ENCODE measurements at regions not wholly inside any gene's neighbourhood (a gene's known extent, or its start where the extent isn't known, plus 50 kb on each side); places are given as distances from the start of the nearest gene placed in this dataset.
A peak's percentile ranks its signal among the peaks of the same experiment; 100 is the strongest.

DNA sequence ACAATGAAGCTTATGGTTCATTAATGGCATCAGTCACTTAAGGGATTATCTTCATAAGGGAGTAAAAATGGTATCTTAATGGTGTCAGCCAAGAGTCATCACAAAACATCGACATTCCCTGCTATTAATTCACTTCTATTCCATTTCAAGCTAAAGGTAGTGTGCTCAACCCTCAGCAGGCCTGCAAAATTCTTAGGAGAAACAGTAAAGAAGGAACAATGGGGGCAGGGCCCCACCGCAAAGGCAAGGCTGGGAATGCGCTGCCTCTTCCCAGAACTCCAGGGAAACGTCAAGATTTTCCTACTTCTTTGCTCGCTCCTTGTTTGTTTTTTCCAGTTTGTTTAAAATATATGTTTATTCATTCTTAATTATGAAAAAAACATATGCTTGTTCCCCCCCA is 187.3 kb upstream of the TSC22D2 start:
- POLR2A ChIA-PET (ENCODE audit: low non-redundant PET), result no interaction called here

DNA sequence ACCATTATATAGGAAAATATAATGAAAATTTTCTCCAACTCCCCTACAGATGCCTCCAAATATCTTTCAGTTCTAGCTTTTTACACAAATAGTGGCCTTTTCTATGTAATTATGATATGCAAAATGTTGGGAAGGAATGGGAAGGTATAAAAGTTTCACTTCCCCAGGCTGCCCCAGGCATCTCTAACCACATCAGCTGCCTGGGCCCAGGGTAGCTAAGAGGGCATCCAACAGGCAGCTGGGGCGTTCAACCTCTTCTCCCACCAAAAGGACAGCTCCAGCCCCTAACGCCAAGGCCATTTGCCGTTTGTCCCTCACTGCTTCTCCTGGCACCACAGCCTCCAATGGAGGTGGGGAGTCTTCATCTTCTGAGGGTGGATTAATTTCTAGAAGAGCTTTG is 188.1 kb upstream of the TSC22D2 start:
- BruUV-seq (replicated peaks), result no TSS peak
- TF ChIP-seq, protein P1, sequence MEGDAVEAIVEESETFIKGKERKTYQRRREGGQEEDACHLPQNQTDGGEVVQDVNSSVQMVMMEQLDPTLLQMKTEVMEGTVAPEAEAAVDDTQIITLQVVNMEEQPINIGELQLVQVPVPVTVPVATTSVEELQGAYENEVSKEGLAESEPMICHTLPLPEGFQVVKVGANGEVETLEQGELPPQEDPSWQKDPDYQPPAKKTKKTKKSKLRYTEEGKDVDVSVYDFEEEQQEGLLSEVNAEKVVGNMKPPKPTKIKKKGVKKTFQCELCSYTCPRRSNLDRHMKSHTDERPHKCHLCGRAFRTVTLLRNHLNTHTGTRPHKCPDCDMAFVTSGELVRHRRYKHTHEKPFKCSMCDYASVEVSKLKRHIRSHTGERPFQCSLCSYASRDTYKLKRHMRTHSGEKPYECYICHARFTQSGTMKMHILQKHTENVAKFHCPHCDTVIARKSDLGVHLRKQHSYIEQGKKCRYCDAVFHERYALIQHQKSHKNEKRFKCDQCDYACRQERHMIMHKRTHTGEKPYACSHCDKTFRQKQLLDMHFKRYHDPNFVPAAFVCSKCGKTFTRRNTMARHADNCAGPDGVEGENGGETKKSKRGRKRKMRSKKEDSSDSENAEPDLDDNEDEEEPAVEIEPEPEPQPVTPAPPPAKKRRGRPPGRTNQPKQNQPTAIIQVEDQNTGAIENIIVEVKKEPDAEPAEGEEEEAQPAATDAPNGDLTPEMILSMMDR (conservative IDR thresholded peaks at IDR 0.05; ENCODE audit: low read depth, low read length), result no peak
- no peak for TF ChIP-seq EZH2 (IDR thresholded peaks at IDR 0.05; ENCODE audit: borderline replicate concordance, low read depth, low read length, poor library complexity, severe bottlenecking)
- POLR2A ChIA-PET (ENCODE audit: low non-redundant PET), result no interaction called here
- DNase-seq (ENCODE audit: low spot score), result no peak
- Histone ChIP-seq H3K4me1 (ENCODE audit: insufficient read depth, low read length, poor library complexity, severe bottlenecking) (peaks cover 30% of the 10 kb centered on the region), H3K4me3 (ENCODE audit: low read depth, low read length, poor library complexity, severe bottlenecking) (no peak overlapping the region), H3K27ac (ENCODE audit: low read depth, low read length, poor library complexity, severe bottlenecking) (no peak overlapping the region), H3K9me3 (ENCODE audit: low read depth, low read length, poor library complexity, severe bottlenecking) (peaks cover 5% of the 10 kb centered on the region), H3K27me3 (replicated peaks; ENCODE audit: insufficient read depth, low read depth, low read length, poor library complexity) (no peaks in the 10 kb centered on the region), H3K36me3 (ENCODE audit: insufficient read depth, low read length, poor library complexity, severe bottlenecking) (no peaks in the 10 kb centered on the region)
- intact Hi-C loops (cut with micrococcal nuclease; ENCODE audit: unreplicated experiment), result loop anchor here (5.0 to 10.0 kb wide), 2 partner anchors 343 to 725 kb away; no protein-coding TSS in a partner anchor
- CTCF ChIA-PET, result interaction anchor here (0.6 to 1.3 kb wide), 4 partner anchors 112 to 282 kb away, joined by 3 to 6 read pairs (median 5); no protein-coding TSS in a partner anchor

More for the DNA sequence above, 187.3 kb upstream of the TSC22D2 start:
- intact Hi-C loops (cut with micrococcal nuclease; ENCODE audit: unreplicated experiment), result loop anchor here (1.0 to 10.0 kb wide), 4 partner anchors 253 to 726 kb away; no protein-coding TSS in a partner anchor
- H3K4me1 ChIP-seq (ENCODE audit: insufficient read depth, low read length, poor library complexity, severe bottlenecking), result peaks cover 24% of the 10 kb centered on the region
- peak; percentile 40 for DNase-seq (ENCODE audit: low spot score)
- H3K9me3 ChIP-seq (ENCODE audit: low read depth, low read length, poor library complexity, severe bottlenecking), result peaks cover 5% of the 10 kb centered on the region
- no peaks in the 10 kb centered on the region for H3K27me3 ChIP-seq (replicated peaks; ENCODE audit: insufficient read depth, low read depth, low read length, poor library complexity)
- TF ChIP-seq, protein P1 (conservative IDR thresholded peaks at IDR 0.05; ENCODE audit: low read depth, low read length), result no peak
- TF ChIP-seq EZH2 (IDR thresholded peaks at IDR 0.05; ENCODE audit: borderline replicate concordance, low read depth, low read length, poor library complexity, severe bottlenecking), result no peak
- H3K27ac ChIP-seq (ENCODE audit: low read depth, low read length, poor library complexity, severe bottlenecking), result no peak overlapping the region
- no peaks in the 10 kb centered on the region for H3K36me3 ChIP-seq (ENCODE audit: insufficient read depth, low read length, poor library complexity, severe bottlenecking)
- BruUV-seq (replicated peaks), result no TSS peak
- peak overlapping the region; percentile 17 for H3K4me3 ChIP-seq (ENCODE audit: low read depth, low read length, poor library complexity, severe bottlenecking)
- CTCF ChIA-PET, result interaction anchor here (0.6 to 1.3 kb wide), 5 partner anchors 36 to 283 kb away, joined by 3 to 6 read pairs (median 4); no protein-coding TSS in a partner anchor

DNA sequence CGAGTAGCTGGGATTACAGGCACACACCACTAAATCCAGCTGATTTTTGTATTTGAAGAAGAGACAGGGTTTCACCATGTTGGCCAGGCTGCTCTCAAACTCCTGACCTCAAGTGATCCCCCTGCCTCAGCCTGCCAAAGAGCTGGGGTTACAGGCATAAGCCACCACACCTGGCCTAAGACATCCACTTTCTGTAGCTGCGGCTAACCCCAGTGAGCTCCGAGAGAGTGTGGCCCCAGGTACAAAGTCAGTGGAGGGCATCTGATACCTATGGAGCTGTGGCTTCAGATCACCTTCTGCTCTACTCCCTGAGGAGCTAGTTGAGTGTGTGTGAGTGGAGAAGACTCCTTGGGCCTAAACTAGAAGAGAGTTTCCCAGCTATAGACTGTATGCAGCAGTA is 189.3 kb upstream of the TSC22D2 start:
- no peak for DNase-seq (ENCODE audit: low spot score)
- H3K9me3 ChIP-seq (ENCODE audit: low read depth, low read length, poor library complexity, severe bottlenecking), result peaks cover 5% of the 10 kb centered on the region
- ChIA-PET CTCF (no interaction called here), POLR2A (ENCODE audit: low non-redundant PET) (no interaction called here)
- intact Hi-C loops (cut with micrococcal nuclease; ENCODE audit: unreplicated experiment), result no loop called here
- H3K4me3 ChIP-seq (ENCODE audit: low read depth, low read length, poor library complexity, severe bottlenecking), result no peak overlapping the region
- peaks cover 30% of the 10 kb centered on the region for H3K4me1 ChIP-seq (ENCODE audit: insufficient read depth, low read length, poor library complexity, severe bottlenecking)
- no TSS peak for BruUV-seq (replicated peaks)
- H3K27ac ChIP-seq (ENCODE audit: low read depth, low read length, poor library complexity, severe bottlenecking), result no peak overlapping the region
- TF ChIP-seq, protein P1 (conservative IDR thresholded peaks at IDR 0.05; ENCODE audit: low read depth, low read length), result no peak
- no peaks in the 10 kb centered on the region for H3K27me3 ChIP-seq (replicated peaks; ENCODE audit: insufficient read depth, low read depth, low read length, poor library complexity)
- H3K36me3 ChIP-seq (ENCODE audit: insufficient read depth, low read length, poor library complexity, severe bottlenecking), result no peaks in the 10 kb centered on the region
